GM12878 (cell line): ENCODE measurements at regions not wholly inside any gene's neighbourhood (a gene's known extent, or its start where the extent isn't known, plus 50 kb on each side); places are given as distances from the start of the nearest gene placed in this dataset.

Source experiments
- ATAC-seq: fragments of 200-7000 bp; cut with Tn5 transposase; 3 replicates; pipeline ENCODE4 v1.9.1; 2020; ENCODE audit warnings: mild to moderate bottlenecking, moderate library complexity
- BruUV-seq: library from RNA; stranded (reverse); fragments of 400-500 nt; replicated peaks from 2 replicates; lab custom pipeline; 2021; lab: Mats Ljungman, UMichigan
- CTCF ChIA-PET: fragments of 300-600 bp; sonication (Branson Sonifier 250); formaldehyde crosslinking; extraction: SDS; loops from one replicate; lab custom pipeline; 2021; ENCODE audit warnings: inconsistent platforms; lab: Yijun Ruan, JAX
- POLR2A ChIA-PET: fragments of 350-600 bp; formaldehyde crosslinking; extraction: SDS; loops from one replicate; lab custom pipeline; 2021; ENCODE audit warnings: inconsistent platforms; lab: Charles Lee
- RAD21 ChIA-PET: fragments of 300-600 bp; sonication (Branson Sonifier 250); formaldehyde crosslinking; loops from one replicate; lab custom pipeline; 2023; ENCODE audit warnings: antibody characterized with exemption; ENCODE audit not compliant: unreplicated experiment; lab: Charles Lee
- SMC1A ChIA-PET: fragments of 300-600 bp; sonication (Branson Sonifier 250); formaldehyde crosslinking; loops from one replicate; lab custom pipeline; 2023; ENCODE audit not compliant: unreplicated experiment, uncharacterized antibody; lab: Charles Lee
- DNase-seq: peaks from one replicate; pipeline ENCODE4 v3.0.0-alpha.2; 2011; ENCODE audit warnings: low read depth, low spot score
- FAIRE-seq: peaks from 3 replicates; lab custom pipeline; 2011; peaks lifted over from hg19 to GRCh38; lab: Jason Lieb, UNC
- H2AFZ ChIP-seq: 2 replicates; pipeline ENCODE4 v1.6.0; 2011; ENCODE audit warnings: low read depth, low read length, control low read depth; ENCODE audit not compliant: control insufficient read depth
- H3K27ac ChIP-seq: 2 replicates; pipeline ENCODE4 v1.5.1; 2011; ENCODE audit warnings: control low read depth; ENCODE audit not compliant: control insufficient read depth, insufficient read depth
- H3K27me3 ChIP-seq, 2 experiments: replicated peaks in 1 of 2; 2 replicates each; pipeline versions ENCODE4 v1.6.0 to v1.6.1; 2011; ENCODE audit warnings: low read length in 1 of 2; ENCODE audit not compliant: control insufficient read depth in 2 of 2, insufficient read depth in 2 of 2
- H3K36me3 ChIP-seq, 2 experiments: 2 replicates each; pipeline ENCODE4 v1.5.1; 2011; ENCODE audit warnings: low read length in 1 of 2; ENCODE audit not compliant: control insufficient read depth in 2 of 2, insufficient read depth in 2 of 2
- H3K4me1 ChIP-seq: 2 replicates; pipeline ENCODE4 v1.6.1; 2011; ENCODE audit warnings: mild to moderate bottlenecking, low read length, moderate library complexity, mixed read lengths; ENCODE audit not compliant: control insufficient read depth, insufficient read depth
- H3K4me2 ChIP-seq: 2 replicates; pipeline ENCODE4 v1.6.0; 2011; ENCODE audit warnings: control low read depth; ENCODE audit not compliant: control insufficient read depth, insufficient read depth
- H3K4me3 ChIP-seq: fragments of 200-600 bp; sonication (generic); 2 replicates; pipeline ENCODE4 v1.5.1; 2016
- H3K79me2 ChIP-seq: 2 replicates; pipeline ENCODE4 v1.6.0; 2011; ENCODE audit warnings: low read length; ENCODE audit not compliant: control insufficient read depth, insufficient read depth
- H3K9ac ChIP-seq: 2 replicates; pipeline ENCODE4 v1.8.0; 2011; ENCODE audit warnings: low read length, control low read depth, mixed read lengths; ENCODE audit not compliant: control insufficient read depth, insufficient read depth
- H3K9me3 ChIP-seq: replicated peaks from 3 replicates; pipeline ENCODE4 v1.5.1; 2011; ENCODE audit warnings: mild to moderate bottlenecking, low read length; ENCODE audit not compliant: control insufficient read depth, insufficient read depth
- H4K20me1 ChIP-seq: 2 replicates; pipeline ENCODE4 v1.6.0; 2011; ENCODE audit not compliant: control insufficient read depth, insufficient read depth
- BHLHE40 ChIP-seq, 2 experiments: fragments of 450-650 bp in 1 of 2; IDR thresholded peaks; 2 replicates each; pipeline ENCODE4 v1.6.1; 2011 to 2017; ENCODE audit warnings: low read depth in 2 of 2, borderline replicate concordance in 1 of 2, improper control_type of control experiment in 1 of 2, low read length in 1 of 2, mild to moderate bottlenecking in 1 of 2
- CEBPB ChIP-seq, 2 experiments: fragments of 150-350 bp in 1 of 2; IDR thresholded peaks; 2 replicates each; pipeline ENCODE4 v1.6.1; 2012 to 2014; ENCODE audit warnings: low read depth in 2 of 2, low read length in 2 of 2, borderline replicate concordance in 1 of 2, inconsistent platforms in 1 of 2
- HDAC2 ChIP-seq: fragments of 200-600 bp; sonication (generic); IDR thresholded peaks from 2 replicates; pipeline ENCODE4 v1.6.1; 2017
- HSF1 ChIP-seq: fragments of 150-350 bp; IDR thresholded peaks from 2 replicates; pipeline ENCODE4 v1.6.1; 2014; ENCODE audit warnings: mild to moderate bottlenecking, low read depth, low read length
- KLF5 ChIP-seq: fragments of 450-650 bp; IDR thresholded peaks from 2 replicates; pipeline ENCODE4 v1.6.1; 2014; ENCODE audit warnings: mild to moderate bottlenecking; ENCODE audit not compliant: partially characterized antibody
- MAX ChIP-seq: IDR thresholded peaks from 2 replicates; pipeline ENCODE4 v1.6.1; 2012; ENCODE audit warnings: low read depth, low read length, improper control_type of control experiment
- POLR2AphosphoS2 ChIP-seq: IDR thresholded peaks from 2 replicates; pipeline ENCODE4 v1.6.1; 2011; ENCODE audit warnings: low read depth, mild to moderate bottlenecking, low read length, improper control_type of control experiment, moderate library complexity
- RAD51 ChIP-seq: fragments of 450-650 bp; IDR thresholded peaks from 2 replicates; pipeline ENCODE4 v1.6.1; 2016; ENCODE audit warnings: moderate library complexity, mild to moderate bottlenecking, inconsistent platforms
- RFX5 ChIP-seq: IDR thresholded peaks from 2 replicates; pipeline ENCODE4 v1.6.1; 2011; ENCODE audit warnings: low read depth, low read length, improper control_type of control experiment
- STAT3 ChIP-seq: IDR thresholded peaks from 2 replicates; pipeline ENCODE4 v1.6.1; 2011; ENCODE audit warnings: low read depth, low read length, improper control_type of control experiment
- TAF1 ChIP-seq: IDR thresholded peaks from 2 replicates; pipeline ENCODE4 v1.6.1; 2011; ENCODE audit warnings: mild to moderate bottlenecking, low read depth, low read length, borderline replicate concordance
- TCF12 ChIP-seq: IDR thresholded peaks from 2 replicates; pipeline ENCODE4 v1.6.1; 2011; ENCODE audit warnings: low read depth, mild to moderate bottlenecking, low read length
- ZSCAN29 ChIP-seq: fragments of 450-650 bp; IDR thresholded peaks from 2 replicates; pipeline ENCODE4 v1.6.1; 2017; ENCODE audit warnings: mild to moderate bottlenecking, moderate library complexity
- WGBS: methylation state at CpG from one replicate; pipeline ENCODE4 v1.1.6; 2016; ENCODE audit warnings: low lambda C conversion rate; ENCODE audit not compliant: insufficient replicate concordance, insufficient coverage; ENCODE audit errors: missing lambda C conversion rate; 5-methylcytosine and 5-hydroxymethylcytosine counted together
- in situ Hi-C: fragments of 300-500 bp; cut with MboI; formaldehyde crosslinking; loops from 9 replicates; pipeline ENCODE4 v1.14.3; 2018; ENCODE audit warnings: mixed read lengths
- intact Hi-C: fragments of 100-400 bp; cut with micrococcal nuclease; formaldehyde crosslinking; loops from one replicate; pipeline ENCODE4 v1.14.2; 2022; ENCODE audit not compliant: unreplicated experiment
- TF ChIP-seq, protein P1 (sequence below): IDR thresholded peaks from 2 replicates; pipeline ENCODE4 v1.6.1; 2012; ENCODE audit warnings: low read depth, low read length, improper control_type of control experiment

- no peak overlapping the region for H3K4me2 ChIP-seq
- 77% methylated on average over 6 of the region's 6 CpGs for WGBS
- no peaks in the 10 kb centered on the region for H3K4me1 ChIP-seq
- ChIA-PET POLR2A (no interaction called here), SMC1A (interaction anchor here (1.3 kb wide), 1 partner anchor 288 kb away, joined by 3 read pairs; no protein-coding TSS in a partner anchor), RAD21 (no interaction called here), CTCF (no interaction called here)
- no peak overlapping the region for H3K27ac ChIP-seq
- H3K9me3 ChIP-seq: no peaks in the 10 kb centered on the region
- intact Hi-C loops: no loop called here
- no peaks in the 10 kb centered on the region for H3K36me3 ChIP-seq
- H3K4me3 ChIP-seq: no peak overlapping the region
- peaks cover 0 to 2% of the 10 kb centered on the region in 2 experiments; a peak in 2 of 4 replicates for H3K27me3 ChIP-seq
- no peak overlapping the region for H2AFZ ChIP-seq
- in situ Hi-C loops: no loop called here
- TF ChIP-seq MAX (no peak), HDAC2 (no peak), BHLHE40 (IDR thresholded peaks at IDR 0.05; ENCODE audit: borderline replicate concordance in 1 of 2, low read depth in 2 of 2, low read length in 1 of 2) (no peak), CEBPB (IDR thresholded peaks at IDR 0.05; ENCODE audit: borderline replicate concordance in 1 of 2, low read depth in 2 of 2, low read length in 2 of 2) (no peak), POLR2AphosphoS2 (no peak), KLF5 (no peak), RAD51 (no peak), RFX5 (no peak)
- no peaks in the 10 kb centered on the region for H3K79me2 ChIP-seq
- no peak overlapping the region for H3K9ac ChIP-seq
- BruUV-seq: no TSS peak
- H4K20me1 ChIP-seq: no peaks in the 10 kb centered on the region
- DNase-seq (no peak), FAIRE-seq (no peak), ATAC-seq (no peak)
Observed at GRCh38 chr15:59940456-59940855, 63.7 kb upstream of the FOXB1 start.

DNA sequence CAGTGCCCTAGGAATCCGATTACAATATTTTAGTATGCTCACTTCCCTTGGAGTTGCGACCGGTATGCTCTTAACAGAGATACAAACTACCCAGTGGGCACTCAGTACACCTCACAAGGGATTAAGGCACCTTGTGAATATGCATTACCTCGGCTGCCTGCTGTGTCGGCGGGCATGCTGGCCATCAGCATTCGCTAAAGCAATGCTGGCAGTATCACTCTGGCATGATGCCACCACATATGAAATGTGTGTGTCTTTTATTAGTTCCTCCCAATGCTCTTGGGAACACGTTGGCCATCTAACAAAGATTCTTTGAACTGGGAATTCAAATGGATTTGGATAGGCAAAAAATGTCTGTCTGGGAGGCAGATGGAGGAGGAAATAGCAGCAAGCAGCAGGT lies 67.4 kb upstream of the FOXB1 start:
- ChIA-PET CTCF (no interaction called here), POLR2A (no interaction called here), RAD21 (no interaction called here), SMC1A (no interaction called here)
- Histone ChIP-seq H4K20me1 (no peaks in the 10 kb centered on the region), H3K4me2 (no peak overlapping the region), H3K27ac (no peak overlapping the region), H3K9me3 (no peaks in the 10 kb centered on the region), H3K4me3 (no peak overlapping the region), H3K27me3 (no peaks in the 10 kb centered on the region; a peak in 1 of 4 replicates), H2AFZ (no peak overlapping the region), H3K9ac (no peak overlapping the region), H3K4me1 (no peaks in the 10 kb centered on the region), H3K79me2 (no peaks in the 10 kb centered on the region), H3K36me3 (no peaks in the 10 kb centered on the region)
- in situ Hi-C loops: no loop called here
- FAIRE-seq (no peak), DNase-seq (no peak), ATAC-seq (no peak)
- TF ChIP-seq, protein P1, sequence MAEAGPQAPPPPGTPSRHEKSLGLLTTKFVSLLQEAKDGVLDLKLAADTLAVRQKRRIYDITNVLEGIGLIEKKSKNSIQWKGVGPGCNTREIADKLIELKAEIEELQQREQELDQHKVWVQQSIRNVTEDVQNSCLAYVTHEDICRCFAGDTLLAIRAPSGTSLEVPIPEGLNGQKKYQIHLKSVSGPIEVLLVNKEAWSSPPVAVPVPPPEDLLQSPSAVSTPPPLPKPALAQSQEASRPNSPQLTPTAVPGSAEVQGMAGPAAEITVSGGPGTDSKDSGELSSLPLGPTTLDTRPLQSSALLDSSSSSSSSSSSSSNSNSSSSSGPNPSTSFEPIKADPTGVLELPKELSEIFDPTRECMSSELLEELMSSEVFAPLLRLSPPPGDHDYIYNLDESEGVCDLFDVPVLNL: no peak
- TF ChIP-seq TCF12 (no peak), ZSCAN29 (no peak), STAT3 (no peak), TAF1 (no peak), HSF1 (no peak)
- intact Hi-C loops: no loop called here
- no TSS peak for BruUV-seq
- 42% methylated on average over 8 of the region's 8 CpGs for WGBS
